ENCODE measurements at regions not wholly inside any gene's neighbourhood (a gene's known extent, or its start where the extent isn't known, plus 50 kb on each side); places are given as distances from the start of the nearest gene placed in this dataset.

GRCh38 chr1:112231331-112231730 is 164.7 kb upstream of the CTTNBP2NL start:
- no peak for DNase-seq

GRCh38 chr1:112232848-112233247 is 163.2 kb upstream of the CTTNBP2NL start:
- no peak for DNase-seq

- no peak for DNase-seq
Observed at GRCh38 chr1:112234710-112235109, 161.3 kb upstream of the CTTNBP2NL start.

- peak; percentile 94 to 98 for DNase-seq
Observed at GRCh38 chr1:112237983-112238545, 157.9 kb upstream of the CTTNBP2NL start.

- DNase-seq, result peak; percentile 93 to 94
Observed at GRCh38 chr1:112239683-112240330, 156.2 kb upstream of the CTTNBP2NL start.

GRCh38 chr1:112242470-112242869 is 153.5 kb upstream of the CTTNBP2NL start:
- DNase-seq, result no peak

- DNase-seq, result no peak
Observed at GRCh38 chr1:112244131-112244530, 151.9 kb upstream of the CTTNBP2NL start.

- no peak for DNase-seq
Observed at GRCh38 chr1:112245114-112245513, 150.9 kb upstream of the CTTNBP2NL start.

GRCh38 chr1:112247036-112247597 is 148.9 kb upstream of the CTTNBP2NL start:
- no peak for DNase-seq

GRCh38 chr1:112247961-112248360 is 148.1 kb upstream of the CTTNBP2NL start:
- DNase-seq, result no peak

GRCh38 chr1:112250892-112251291 is 145.1 kb upstream of the CTTNBP2NL start:
- DNase-seq, result no peak

GRCh38 chr1:112251766-112252506 is 144.1 kb upstream of the CTTNBP2NL start:
- no peak for DNase-seq

- no peak for DNase-seq
Observed at GRCh38 chr1:112253366-112253765, 142.6 kb upstream of the CTTNBP2NL start.

GRCh38 chr1:112255080-112255479 is 140.9 kb upstream of the CTTNBP2NL start:
- DNase-seq, result no peak

- no peak for DNase-seq
Observed at GRCh38 chr1:112256411-112256810, 139.6 kb upstream of the CTTNBP2NL start.

- no peak for DNase-seq
Observed at GRCh38 chr1:112257043-112257835, 138.8 kb upstream of the CTTNBP2NL start.

GRCh38 chr1:112260699-112261098 is 135.3 kb upstream of the CTTNBP2NL start:
- DNase-seq, result no peak

GRCh38 chr1:112262316-112262715 is 133.7 kb upstream of the CTTNBP2NL start:
- DNase-seq, result no peak

- no peak for DNase-seq
Observed at GRCh38 chr1:112263042-112263441, 133.0 kb upstream of the CTTNBP2NL start.

GRCh38 chr1:112263453-112263852 is 132.6 kb upstream of the CTTNBP2NL start:
- no peak for DNase-seq

- DNase-seq, result no peak
Observed at GRCh38 chr1:112264010-112264409, 132.0 kb upstream of the CTTNBP2NL start.

GRCh38 chr1:112264553-112264952 is 131.5 kb upstream of the CTTNBP2NL start:
- DNase-seq, result no peak

- no peak for DNase-seq
Observed at GRCh38 chr1:112265931-112266330, 130.1 kb upstream of the CTTNBP2NL start.

Data from NCI-H526 (cell line).